Smooth muscle cell (in vitro differentiated cells): ENCODE measurements at regions not wholly inside any gene's neighbourhood (a gene's known extent, or its start where the extent isn't known, plus 50 kb on each side); places are given as distances from the start of the nearest gene placed in this dataset.
A peak's percentile ranks its signal among the peaks of the same experiment; 100 is the strongest.

Experiments
- DNase-seq: peaks from one replicate; lab custom pipeline; 2025; ENCODE audit not compliant: unreplicated experiment; lab: John Stamatoyannopoulos, UW
- H2AFZ ChIP-seq: fragments of 200-600 bp; sonication (generic); 2 replicates; pipeline ENCODE4 v1.6.0; 2016; ENCODE audit warnings: antibody characterized with exemption, low read depth, mild to moderate bottlenecking
- H3F3A ChIP-seq: fragments of 200-600 bp; sonication (generic); 2 replicates; pipeline ENCODE4 v1.6.0; 2017; ENCODE audit warnings: antibody characterized with exemption, low read depth
- H3K27ac ChIP-seq: fragments of 200-600 bp; sonication (generic); 2 replicates; pipeline ENCODE4 v1.5.1; 2016; ENCODE audit warnings: low read depth, mild to moderate bottlenecking
- H3K27me3 ChIP-seq: fragments of 200-600 bp; sonication (generic); 2 replicates; pipeline ENCODE4 v1.6.1; 2016; ENCODE audit warnings: low read depth, mild to moderate bottlenecking
- H3K36me3 ChIP-seq: fragments of 200-600 bp; sonication (generic); 2 replicates; pipeline ENCODE4 v1.5.1; 2016; ENCODE audit warnings: low read depth
- H3K4me1 ChIP-seq: fragments of 200-600 bp; sonication (generic); 2 replicates; pipeline ENCODE4 v1.5.1; 2016; ENCODE audit warnings: low read depth
- H3K4me2 ChIP-seq: fragments of 200-600 bp; sonication (generic); 2 replicates; pipeline ENCODE4 v1.6.0; 2016; ENCODE audit warnings: mild to moderate bottlenecking
- H3K4me3 ChIP-seq: fragments of 200-600 bp; sonication (generic); 2 replicates; pipeline ENCODE4 v1.5.1; 2016; ENCODE audit warnings: mild to moderate bottlenecking
- H3K79me2 ChIP-seq: fragments of 200-600 bp; sonication (generic); 2 replicates; pipeline ENCODE4 v1.6.0; 2016; ENCODE audit warnings: low read depth, mild to moderate bottlenecking
- H3K9ac ChIP-seq: fragments of 200-600 bp; sonication (generic); 2 replicates; pipeline ENCODE4 v1.6.0; 2016; ENCODE audit warnings: low read depth
- H3K9me3 ChIP-seq: fragments of 200-600 bp; sonication (generic); replicated peaks from 2 replicates; pipeline ENCODE4 v1.5.1; 2016; ENCODE audit warnings: low read depth
- H4K20me1 ChIP-seq: fragments of 200-600 bp; sonication (generic); 2 replicates; pipeline ENCODE4 v1.6.0; 2016; ENCODE audit warnings: low read depth
- WGBS: methylation state at CpG from one replicate; pipeline ENCODE4 v1.1.7; 2016; ENCODE audit warnings: low lambda C conversion rate; 5-methylcytosine and 5-hydroxymethylcytosine counted together
- TF ChIP-seq, protein P1 (sequence below): fragments of 200-600 bp; sonication (generic); IDR thresholded peaks from 2 replicates; pipeline ENCODE4 v1.5.1; 2017; ENCODE audit warnings: borderline replicate concordance, mild to moderate bottlenecking, antibody characterized with exemption; ENCODE audit not compliant: insufficient read depth, poor library complexity, severe bottlenecking

DNA sequence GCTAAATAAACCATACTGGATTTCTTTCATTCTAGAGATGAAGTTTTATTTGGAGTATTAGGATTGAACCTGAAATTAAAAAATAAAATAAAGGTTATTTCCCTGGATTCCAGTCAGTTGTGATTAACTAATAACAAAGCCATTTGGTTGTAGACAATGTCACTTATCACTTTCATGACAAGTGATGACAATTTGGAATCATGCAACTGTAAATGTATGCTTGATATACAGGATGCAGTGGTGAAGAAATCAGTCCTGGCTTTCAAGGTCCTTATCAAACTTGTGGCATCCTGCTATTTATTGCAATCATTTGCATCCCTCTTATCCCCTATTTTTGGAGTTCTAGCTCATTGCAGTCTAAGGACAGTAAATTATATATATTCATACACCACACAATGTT is 425.2 kb downstream of the CHL1 start:
- no peak overlapping the region for H2AFZ ChIP-seq
- H3K9me3 ChIP-seq, result no peaks in the 10 kb centered on the region
- H4K20me1 ChIP-seq, result no peaks in the 10 kb centered on the region
- DNase-seq, result no peak
- no peaks in the 10 kb centered on the region for H3K36me3 ChIP-seq
- no peak overlapping the region for H3K27ac ChIP-seq
- H3K9ac ChIP-seq, result no peak overlapping the region
- TF ChIP-seq, protein P1, sequence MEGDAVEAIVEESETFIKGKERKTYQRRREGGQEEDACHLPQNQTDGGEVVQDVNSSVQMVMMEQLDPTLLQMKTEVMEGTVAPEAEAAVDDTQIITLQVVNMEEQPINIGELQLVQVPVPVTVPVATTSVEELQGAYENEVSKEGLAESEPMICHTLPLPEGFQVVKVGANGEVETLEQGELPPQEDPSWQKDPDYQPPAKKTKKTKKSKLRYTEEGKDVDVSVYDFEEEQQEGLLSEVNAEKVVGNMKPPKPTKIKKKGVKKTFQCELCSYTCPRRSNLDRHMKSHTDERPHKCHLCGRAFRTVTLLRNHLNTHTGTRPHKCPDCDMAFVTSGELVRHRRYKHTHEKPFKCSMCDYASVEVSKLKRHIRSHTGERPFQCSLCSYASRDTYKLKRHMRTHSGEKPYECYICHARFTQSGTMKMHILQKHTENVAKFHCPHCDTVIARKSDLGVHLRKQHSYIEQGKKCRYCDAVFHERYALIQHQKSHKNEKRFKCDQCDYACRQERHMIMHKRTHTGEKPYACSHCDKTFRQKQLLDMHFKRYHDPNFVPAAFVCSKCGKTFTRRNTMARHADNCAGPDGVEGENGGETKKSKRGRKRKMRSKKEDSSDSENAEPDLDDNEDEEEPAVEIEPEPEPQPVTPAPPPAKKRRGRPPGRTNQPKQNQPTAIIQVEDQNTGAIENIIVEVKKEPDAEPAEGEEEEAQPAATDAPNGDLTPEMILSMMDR, result no peak
- no peak overlapping the region for H3K4me2 ChIP-seq
- no peak overlapping the region for H3K4me3 ChIP-seq
- H3K27me3 ChIP-seq, result peaks cover 5% of the 10 kb centered on the region
- H3F3A ChIP-seq, result no peaks in the 10 kb centered on the region
- H3K4me1 ChIP-seq, result no peaks in the 10 kb centered on the region
- H3K79me2 ChIP-seq, result no peaks in the 10 kb centered on the region

DNA sequence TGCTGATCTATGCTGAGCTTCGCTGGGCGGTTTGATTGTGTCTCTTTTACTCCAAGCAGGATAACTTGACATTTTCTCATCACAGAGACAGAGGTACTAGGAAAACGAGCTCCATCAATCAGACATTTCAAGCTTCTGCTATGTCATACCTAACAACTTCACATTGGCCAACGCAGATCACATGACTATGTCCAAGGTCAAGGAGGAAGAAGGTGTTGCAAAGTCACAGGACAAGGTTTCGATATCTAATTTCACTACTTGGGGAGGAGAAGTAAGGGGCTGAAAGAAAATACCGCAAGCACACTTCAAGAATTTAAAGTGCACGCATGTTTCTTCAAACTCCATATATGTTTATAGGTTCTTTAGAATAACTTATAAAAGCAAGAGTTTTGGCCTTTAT is 425.8 kb downstream of the CHL1 start:
- Histone ChIP-seq H3K4me3 (no peak overlapping the region), H3K79me2 (no peaks in the 10 kb centered on the region), H4K20me1 (no peaks in the 10 kb centered on the region), H3K4me2 (no peak overlapping the region), H2AFZ (no peak overlapping the region), H3K4me1 (no peaks in the 10 kb centered on the region), H3F3A (no peaks in the 10 kb centered on the region), H3K9me3 (no peaks in the 10 kb centered on the region), H3K27me3 (peaks cover 5% of the 10 kb centered on the region), H3K9ac (no peak overlapping the region), H3K36me3 (no peaks in the 10 kb centered on the region), H3K27ac (no peak overlapping the region)
- DNase-seq, result no peak
- 88% methylated on average over 7 of the region's 7 CpGs for WGBS
- TF ChIP-seq, protein P1, result no peak

DNA sequence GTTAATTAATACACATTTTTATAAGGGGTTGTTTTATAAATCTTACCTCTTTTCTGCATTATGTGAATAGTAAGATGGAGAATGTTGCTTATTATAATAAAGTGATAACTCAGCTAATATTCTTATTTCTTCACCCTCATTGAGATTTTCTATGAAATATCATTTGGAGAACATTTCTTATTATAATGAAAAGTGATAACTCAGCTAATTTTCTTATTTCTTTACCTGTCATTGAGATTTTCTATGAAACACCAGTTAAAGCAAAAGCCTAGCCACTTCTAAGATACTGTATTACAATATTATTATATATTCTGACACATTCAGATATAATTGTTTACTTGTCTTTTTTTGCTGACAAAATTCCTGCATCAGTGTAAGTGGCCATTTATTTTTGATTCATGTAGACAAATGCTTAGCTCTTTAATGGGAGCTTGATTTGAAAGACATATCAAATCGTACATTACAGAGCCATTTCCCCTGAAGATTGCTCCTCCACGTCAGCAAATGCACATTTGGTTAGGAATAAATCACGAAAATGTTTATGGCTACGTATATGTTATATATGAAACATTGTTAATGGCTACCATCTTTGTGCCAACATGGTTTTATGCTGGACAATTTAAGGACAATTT is 427.5 kb downstream of the CHL1 start:
- H3K9me3 ChIP-seq, result no peaks in the 10 kb centered on the region
- TF ChIP-seq, protein P1, result no peak
- no peak overlapping the region for H3K4me2 ChIP-seq
- no peaks in the 10 kb centered on the region for H4K20me1 ChIP-seq
- H3K9ac ChIP-seq, result no peak overlapping the region
- no peak for DNase-seq
- no peaks in the 10 kb centered on the region for H3K4me1 ChIP-seq
- no peaks in the 10 kb centered on the region for H3F3A ChIP-seq
- 72% methylated on average over 4 of the region's 4 CpGs for WGBS
- H3K79me2 ChIP-seq, result no peaks in the 10 kb centered on the region
- H2AFZ ChIP-seq, result no peak overlapping the region
- no peaks in the 10 kb centered on the region for H3K36me3 ChIP-seq
- peaks cover 5% of the 10 kb centered on the region for H3K27me3 ChIP-seq
- H3K4me3 ChIP-seq, result no peak overlapping the region
- no peak overlapping the region for H3K27ac ChIP-seq

DNA sequence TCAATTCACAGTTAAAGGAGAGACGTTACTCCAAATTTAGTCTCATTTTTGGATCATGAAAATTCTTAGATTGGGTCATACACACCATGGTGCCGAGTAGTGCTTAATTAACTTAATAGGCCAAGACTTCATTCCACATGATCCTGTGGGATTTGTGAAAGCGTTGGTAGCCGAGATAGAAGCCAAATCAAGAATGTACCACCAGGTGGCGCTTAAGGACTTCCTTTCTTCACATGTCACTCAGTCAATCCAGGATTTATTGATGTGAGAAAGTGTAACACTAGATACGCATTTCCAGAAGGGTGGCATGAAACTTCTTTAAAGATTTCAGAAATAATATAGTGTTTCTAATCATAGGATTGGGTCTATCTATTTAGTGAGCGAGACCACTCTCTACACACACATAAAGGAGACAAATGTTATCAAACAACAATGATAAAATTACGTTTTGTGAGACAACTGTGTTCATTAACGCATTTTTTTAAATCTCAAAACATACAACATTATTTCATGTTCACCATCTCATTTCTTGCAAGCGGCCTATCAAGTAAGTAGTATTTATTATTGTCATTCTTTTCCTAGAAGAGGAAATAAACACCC is 436.1 kb downstream of the CHL1 start:
- H3K4me3 ChIP-seq, result no peak overlapping the region

More for the DNA sequence above, 436.1 kb downstream of the CHL1 start:
- no peak overlapping the region for H2AFZ ChIP-seq
- H3K9me3 ChIP-seq, result no peaks in the 10 kb centered on the region
- no peak overlapping the region for H3K4me2 ChIP-seq
- H3K27ac ChIP-seq, result no peak overlapping the region
- H3K36me3 ChIP-seq, result no peaks in the 10 kb centered on the region
- H3K79me2 ChIP-seq, result no peaks in the 10 kb centered on the region
- TF ChIP-seq, protein P1, result peak; percentile 77
- H4K20me1 ChIP-seq, result no peaks in the 10 kb centered on the region
- H3K4me1 ChIP-seq, result no peaks in the 10 kb centered on the region
- H3K27me3 ChIP-seq, result peaks cover 4% of the 10 kb centered on the region
- WGBS, result 20% methylated on average over 10 of the region's 10 CpGs
- no peak overlapping the region for H3K9ac ChIP-seq
- no peaks in the 10 kb centered on the region for H3F3A ChIP-seq
- DNase-seq, result no peak
